ENCODE measurements at regions not wholly inside any gene's neighbourhood (a gene's known extent, or its start where the extent isn't known, plus 50 kb on each side); places are given as distances from the start of the nearest gene placed in this dataset.
"Not testable (repeated sequence)": the region's sequence is repeated elsewhere in the genome, so short reads cannot be mapped to it uniquely, and the experiment has no call there.

DNA sequence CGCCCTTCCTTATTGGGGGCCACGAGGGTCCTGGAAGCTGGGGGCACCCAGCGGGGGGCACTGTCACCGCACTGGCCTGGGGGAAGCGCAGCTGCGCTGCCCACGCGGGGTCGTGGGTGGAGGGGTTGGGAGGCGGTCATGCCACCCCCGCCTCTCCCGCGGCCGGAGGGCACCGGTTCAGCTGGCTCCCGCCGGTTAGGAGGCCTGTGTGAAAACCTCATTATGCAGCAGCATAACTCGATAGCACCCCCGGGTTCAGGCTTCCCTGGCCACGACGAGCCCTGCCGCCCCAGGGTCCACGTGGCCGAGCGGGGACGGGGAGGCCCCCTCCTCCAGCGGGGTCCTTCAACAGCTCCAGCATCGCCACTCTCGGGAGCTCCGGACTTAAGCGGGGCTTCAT lies 91.2 kb upstream of the ERCC6L2 start:
- DNase-seq (ENCODE audit: low read depth in 3 of 3), result no peak

GRCh38 chr9:95783426-95783975 lies 92.0 kb upstream of the ERCC6L2 start:
- no peak for DNase-seq (ENCODE audit: low read depth in 3 of 3)

DNA sequence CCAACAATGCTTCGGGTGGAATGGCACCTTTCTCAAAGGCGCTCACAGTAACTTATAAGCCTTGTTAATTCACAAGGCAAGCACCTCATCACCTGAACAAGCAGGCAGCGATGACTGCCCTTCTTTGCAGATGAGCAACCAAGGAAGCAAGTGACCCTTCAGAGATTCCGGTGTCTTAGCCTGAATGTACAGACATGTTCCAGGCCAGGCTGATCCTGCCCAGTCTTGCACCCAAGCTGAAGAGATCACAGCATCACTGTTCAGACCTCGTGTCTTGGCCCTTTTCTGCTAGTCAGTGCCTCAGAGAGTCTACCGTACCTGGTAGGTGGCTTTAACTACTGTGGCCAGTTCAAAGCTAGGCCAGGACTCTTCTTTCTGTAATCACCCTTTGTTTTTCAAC lies 94.7 kb upstream of the ERCC6L2 start:
- no peak for DNase-seq (ENCODE audit: low read depth in 3 of 3)

- DNase-seq (ENCODE audit: low read depth in 3 of 3), result no peak
These were observed 95.4 kb upstream of the ERCC6L2 start for GRCh38 chr9:95780121-95780520.

GRCh38 chr9:95779597-95779996 lies 95.9 kb upstream of the ERCC6L2 start:
- DNase-seq (ENCODE audit: low read depth in 3 of 3), result not testable (repeated sequence)

DNA sequence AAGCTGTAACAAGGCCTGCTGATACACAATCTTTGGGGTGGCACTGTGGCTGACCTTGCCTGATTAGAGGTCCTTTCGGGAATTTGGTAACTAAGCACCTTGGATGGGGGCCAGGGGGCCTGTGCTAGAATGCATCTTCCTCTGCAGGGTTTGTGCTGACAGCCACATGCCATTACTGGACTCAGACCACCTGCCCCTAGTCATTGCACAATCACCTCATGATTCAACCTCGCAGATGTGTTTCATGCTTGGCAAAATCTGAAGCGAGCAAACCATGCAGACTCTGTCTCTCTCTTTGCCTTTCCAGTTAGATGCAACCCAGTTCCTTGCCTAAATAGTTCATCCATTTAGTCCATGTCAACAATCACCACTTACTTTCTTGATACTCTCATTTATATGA lies 96.5 kb upstream of the ERCC6L2 start:
- no peak for DNase-seq (ENCODE audit: low read depth in 3 of 3)

DNA sequence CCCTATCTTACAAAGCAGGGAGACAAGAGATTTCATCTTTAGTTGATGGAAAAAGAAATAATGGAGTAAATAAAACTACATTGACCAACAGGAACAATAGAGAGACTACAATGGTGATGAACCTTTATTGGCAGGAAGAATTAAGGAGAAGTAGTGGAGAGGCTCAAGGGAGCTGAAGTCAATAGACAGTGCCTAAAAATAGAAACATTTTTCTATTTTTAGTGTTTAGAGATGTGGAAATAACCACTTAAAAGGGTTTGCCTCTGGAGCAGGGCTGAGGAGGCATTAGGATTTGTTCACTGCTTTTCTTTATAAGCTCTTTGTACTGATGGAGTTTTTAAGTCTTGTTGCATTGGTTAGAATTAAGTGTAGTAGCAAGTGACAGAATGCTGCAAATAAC lies 98.4 kb upstream of the ERCC6L2 start:
- DNase-seq (ENCODE audit: low read depth in 3 of 3), result no peak

GRCh38 chr9:95776176-95776575 lies 99.3 kb upstream of the ERCC6L2 start:
- DNase-seq (ENCODE audit: low read depth in 3 of 3), result no peak

DNA sequence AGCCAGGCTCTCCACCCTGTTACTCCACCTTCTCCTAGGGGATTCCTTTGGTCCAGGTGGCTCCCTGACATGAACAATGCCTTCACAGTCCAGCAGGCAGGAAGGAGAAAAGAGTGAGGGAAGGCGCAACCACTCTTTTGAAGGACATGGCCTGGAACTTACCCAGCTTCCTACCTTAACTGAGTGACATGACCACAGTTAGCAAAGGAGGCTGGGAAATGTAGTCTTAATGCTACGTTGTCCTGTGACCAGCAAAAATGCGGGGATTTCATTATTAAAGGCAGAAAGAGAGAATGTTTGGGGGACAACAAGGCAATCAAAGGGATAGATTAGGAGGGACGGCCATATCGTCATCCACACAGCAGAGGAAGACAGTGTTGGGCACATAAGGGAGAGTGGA lies 100.3 kb upstream of the ERCC6L2 start:
- DNase-seq (ENCODE audit: low read depth in 3 of 3), result no peak

DNA sequence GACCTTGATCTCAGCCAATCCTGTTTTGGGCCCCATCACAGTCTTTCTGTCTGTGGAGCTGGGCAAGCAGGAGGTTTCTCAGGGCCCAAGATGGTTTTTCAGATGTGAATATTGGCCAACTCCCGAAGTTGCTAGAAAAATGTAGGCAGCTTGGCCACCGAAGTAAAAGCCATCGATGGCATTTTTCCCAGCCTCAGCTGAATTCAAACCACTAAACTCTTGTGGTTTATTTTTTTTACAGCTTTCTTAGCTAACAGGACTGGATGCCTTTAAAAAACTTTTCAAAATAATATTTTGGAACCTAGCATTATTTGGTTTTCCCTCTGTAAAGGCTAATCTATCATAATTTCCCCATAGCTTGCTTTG lies 102.5 kb upstream of the ERCC6L2 start:
- DNase-seq (ENCODE audit: low read depth in 3 of 3), result no peak

DNA sequence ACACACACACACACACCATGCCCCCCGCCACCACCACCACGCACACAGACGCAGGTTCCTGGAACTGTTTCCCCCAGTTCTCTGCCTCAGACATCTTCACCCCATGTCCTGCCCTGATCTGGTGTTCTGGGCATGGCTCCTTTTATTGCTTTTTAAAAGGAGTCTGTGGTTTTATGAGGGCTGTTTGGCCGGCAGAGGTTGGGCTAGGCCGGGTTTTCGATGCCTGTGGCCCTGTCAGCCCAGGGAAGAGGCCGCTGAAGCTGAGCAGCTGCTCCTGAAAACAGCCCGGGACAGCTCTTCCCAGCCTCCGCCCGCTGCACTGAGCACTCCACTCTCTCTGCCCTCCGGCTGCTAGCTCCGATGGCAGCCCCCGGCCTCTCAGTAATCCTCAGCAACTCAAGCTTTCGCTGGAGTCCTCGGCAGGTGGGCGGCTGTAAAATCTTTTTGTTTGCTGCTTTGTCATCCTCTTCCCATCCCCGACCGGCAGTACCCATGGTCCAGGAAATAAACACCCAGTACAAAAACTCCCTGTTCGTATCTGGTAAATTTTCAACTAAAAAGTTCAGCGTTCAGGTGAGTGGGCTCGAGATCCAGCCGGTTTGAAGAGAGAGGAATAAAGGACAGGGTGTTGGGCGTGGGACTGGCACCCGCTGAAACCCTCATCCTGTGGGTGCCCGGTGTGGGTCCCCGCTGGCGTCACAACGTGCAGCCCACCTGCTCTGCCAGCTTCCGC lies 103.0 kb upstream of the ERCC6L2 start:
- no peak for DNase-seq (ENCODE audit: low read depth in 3 of 3)

DNA sequence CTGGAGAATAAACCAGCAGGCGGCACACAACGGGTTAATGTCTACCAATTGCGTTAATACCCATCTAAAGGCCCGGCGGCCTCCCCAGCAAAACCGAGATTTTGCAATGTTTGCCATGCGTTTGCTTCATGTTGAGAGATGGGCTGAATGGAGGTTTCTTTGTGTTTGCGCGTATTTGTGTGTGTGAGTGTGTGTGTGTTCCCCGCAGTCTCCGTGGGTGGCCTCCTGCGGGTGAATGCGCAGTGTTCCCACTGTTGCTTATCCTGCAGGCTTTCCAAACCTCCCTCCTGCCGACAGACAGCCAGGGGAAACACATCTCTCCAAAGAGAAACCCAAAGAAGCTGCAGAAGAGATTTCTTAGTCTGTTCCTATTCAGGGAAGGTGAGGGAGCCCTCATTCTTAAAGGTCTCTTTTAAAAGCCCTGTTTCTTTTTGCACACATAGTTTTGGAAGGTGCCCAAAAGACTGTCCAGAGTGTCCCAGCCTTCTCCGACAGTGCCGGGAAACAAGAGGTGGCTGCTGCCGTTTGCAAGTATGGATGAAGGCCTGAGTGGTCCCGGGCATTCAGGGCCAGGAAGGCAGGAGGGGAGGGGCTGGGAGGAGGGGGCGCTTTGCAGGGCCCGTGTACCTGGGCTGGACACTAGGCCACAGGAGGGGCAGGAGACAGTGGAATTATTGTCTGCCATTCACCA lies 103.8 kb upstream of the ERCC6L2 start:
- DNase-seq (ENCODE audit: low read depth in 3 of 3), result no peak

DNA sequence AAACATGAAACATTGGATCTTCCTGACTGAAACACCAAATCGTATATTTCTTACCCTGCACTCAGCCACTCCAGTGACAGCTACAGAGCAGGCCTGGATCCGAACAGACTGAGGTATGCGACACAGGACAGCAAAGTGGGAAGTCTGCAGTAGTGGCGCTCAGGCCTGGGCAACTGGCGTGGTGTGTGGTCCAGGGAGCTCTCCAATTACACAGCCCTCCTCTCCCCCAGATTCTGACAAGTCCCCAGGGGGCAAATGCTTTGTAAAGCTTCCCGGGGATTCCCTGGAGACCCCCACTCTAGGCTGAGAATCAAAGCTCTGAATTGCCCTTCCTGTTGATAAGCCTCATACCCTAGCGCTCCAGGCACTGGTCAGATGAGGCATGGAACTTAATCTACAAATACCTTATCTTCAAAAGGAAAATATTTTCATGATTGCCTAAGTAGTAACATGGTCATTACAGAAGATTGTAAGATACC lies 104.8 kb upstream of the ERCC6L2 start:
- no peak for DNase-seq (ENCODE audit: low read depth in 3 of 3)

GRCh38 chr9:95769909-95770433 lies 105.5 kb upstream of the ERCC6L2 start:
- no peak for DNase-seq (ENCODE audit: low read depth in 3 of 3)

GRCh38 chr9:95769473-95769872 lies 106.0 kb upstream of the ERCC6L2 start:
- no peak for DNase-seq (ENCODE audit: low read depth in 3 of 3)

DNA sequence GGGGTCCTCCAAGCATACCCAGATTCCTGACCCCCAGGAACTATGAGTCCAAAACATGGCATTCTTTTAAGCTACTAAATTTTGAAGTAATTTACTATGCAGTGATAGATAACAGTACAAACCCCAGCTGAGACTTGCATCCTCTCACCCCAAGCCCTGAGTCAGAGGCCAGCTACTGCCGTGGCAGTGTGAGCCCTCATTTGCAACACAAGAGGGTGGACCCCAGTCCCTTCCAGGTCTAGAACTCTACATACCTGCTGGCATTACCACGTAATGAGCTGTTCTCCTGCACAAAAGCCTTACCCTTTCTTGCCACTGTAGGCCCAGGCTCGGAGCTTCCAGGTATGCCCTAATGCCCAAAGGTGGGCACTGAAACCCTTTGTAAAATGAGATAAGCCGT lies 108.6 kb upstream of the ERCC6L2 start:
- DNase-seq (ENCODE audit: low read depth in 3 of 3), result no peak

DNA sequence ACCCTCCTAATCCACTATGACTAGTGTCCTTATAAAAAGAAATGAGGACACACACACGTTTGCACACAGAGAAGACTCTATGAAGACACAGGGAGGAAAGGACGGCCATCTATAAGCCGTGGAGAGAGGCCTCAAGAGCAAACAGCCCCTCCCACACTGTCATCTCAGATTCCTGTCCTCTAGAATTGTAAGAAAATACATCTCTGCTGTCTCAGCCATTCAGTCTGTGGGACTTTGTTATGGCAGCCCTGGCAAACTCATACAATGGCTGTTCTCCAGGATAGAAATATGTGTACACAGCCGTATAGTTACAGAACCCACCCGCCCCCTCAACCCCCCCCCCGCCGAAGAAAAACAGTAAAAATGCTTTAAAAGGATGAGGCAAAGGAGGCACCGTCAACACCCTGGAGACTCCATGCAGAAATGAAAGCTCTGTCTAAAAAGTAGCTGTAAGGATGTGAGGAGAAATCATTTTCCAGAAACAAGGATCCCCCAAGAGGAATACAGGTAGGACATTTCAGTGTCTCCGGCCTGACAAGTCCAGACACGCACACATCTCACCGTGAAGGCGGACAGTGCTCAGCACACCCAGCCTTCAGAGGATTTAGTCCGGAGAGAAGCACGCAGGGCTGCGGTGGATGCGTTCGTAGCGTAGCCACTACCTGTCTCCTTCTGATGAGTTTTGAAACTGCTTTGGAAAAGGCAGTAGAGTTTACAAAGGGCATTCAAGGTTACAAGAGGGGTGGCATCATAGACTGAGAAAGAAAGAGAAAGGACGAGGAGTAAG lies 110.8 kb upstream of the ERCC6L2 start:
- no peak for DNase-seq (ENCODE audit: low read depth in 3 of 3)

- no peak for DNase-seq (ENCODE audit: low read depth in 3 of 3)
These were observed 111.5 kb upstream of the ERCC6L2 start for GRCh38 chr9:95763983-95764382.

DNA sequence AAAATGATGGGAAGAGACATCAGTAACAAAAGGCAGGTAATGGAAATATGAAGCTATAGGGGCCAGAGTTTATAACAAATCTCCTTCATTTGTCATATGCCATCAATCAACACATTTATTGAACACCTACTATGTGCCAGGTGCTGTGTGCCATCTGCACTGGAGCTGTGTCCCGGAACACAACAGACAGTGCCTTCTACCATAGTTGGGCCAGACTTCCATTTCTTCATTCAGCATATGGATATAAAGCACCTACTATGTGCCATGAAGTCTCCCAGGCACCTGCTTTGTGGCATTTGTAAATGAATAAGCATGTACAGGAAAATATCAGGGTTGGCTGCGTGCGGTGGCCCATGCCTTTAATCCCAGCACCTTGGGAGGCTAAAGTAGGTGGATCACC lies 112.5 kb upstream of the ERCC6L2 start:
- DNase-seq (ENCODE audit: low read depth in 3 of 3), result no peak

DNA sequence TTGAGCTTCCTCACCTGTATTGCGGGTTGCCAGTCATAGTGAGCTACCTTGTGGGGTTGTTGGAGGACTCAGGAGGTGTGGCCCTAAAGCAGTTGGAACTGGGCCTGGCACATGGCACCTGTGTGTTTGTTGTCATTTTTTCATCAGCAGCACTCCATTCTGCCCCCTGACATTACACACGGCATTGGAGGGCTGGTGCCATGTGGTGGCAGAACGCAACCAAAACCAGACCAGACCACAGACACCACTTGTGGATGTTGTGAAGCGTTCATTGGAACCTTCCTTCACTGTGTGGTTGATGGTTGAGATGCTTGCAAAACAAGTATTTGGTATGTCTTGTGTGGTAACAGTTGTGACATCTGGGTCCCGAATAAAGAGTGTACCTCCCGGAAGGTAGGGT lies 113.2 kb upstream of the ERCC6L2 start:
- DNase-seq (ENCODE audit: low read depth in 3 of 3), result no peak

DNA sequence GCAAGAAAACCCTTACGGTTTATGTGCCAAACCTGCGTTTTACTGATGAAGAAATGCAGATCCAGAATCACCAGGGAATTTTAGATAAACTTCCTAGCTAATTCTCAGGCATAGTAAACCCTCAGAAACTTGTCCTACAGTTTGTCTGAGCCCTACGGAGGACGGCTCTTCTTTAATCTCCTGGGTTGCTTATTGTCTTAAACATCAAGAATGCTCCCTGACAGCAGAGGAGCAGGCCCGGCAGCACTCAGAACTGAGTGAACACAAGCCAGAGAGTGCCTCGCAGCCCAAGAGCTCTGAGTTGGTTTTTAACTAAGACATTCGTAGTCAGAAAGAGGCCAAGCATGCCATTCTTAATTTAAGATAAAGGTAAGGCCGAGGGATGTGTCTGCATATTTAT lies 114.7 kb upstream of the ERCC6L2 start:
- DNase-seq (ENCODE audit: low read depth in 3 of 3), result no peak

DNA sequence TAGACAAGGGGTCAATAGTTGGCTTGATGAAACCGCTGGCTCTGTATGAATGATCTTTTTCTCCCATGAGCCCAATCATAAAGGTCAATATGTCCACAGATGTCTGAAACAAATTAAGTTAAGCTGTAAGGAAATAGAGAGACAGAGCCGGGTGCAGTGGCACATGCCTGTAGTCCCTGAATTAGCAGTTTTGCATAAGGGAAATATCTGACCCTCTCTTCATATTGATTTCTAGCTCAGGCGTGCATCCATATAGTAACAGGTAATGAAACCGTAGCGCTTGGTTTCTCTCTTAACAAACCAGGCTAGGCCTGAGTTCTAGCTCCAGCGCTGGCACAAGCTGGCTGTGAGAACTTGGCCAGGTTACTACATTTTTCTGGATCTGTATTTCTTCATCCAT lies 118.1 kb upstream of the ERCC6L2 start:
- no peak for DNase-seq (ENCODE audit: low read depth in 3 of 3)

All from stimulated activated CD4-positive, alpha-beta T cell treated with anti-CD3 and anti-CD28 coated beads, TNF-alpha, amount 100 ng/mL, for 48 hours (primary cell).